ENCODE measurements at regions not wholly inside any gene's neighbourhood (a gene's known extent, or its start where the extent isn't known, plus 50 kb on each side); places are given as distances from the start of the nearest gene placed in this dataset.

- POLR2A ChIA-PET: interaction anchor here (0.6 kb wide), 1 partner anchor 296 kb away, joined by 3 read pairs; no protein-coding TSS in a partner anchor
- no peak for TF ChIP-seq PKNOX1 (IDR thresholded peaks at IDR 0.05)
- TF ChIP-seq FOXK2 (IDR thresholded peaks at IDR 0.05): no peak
- TF ChIP-seq CTBP1 (IDR thresholded peaks at IDR 0.05; ENCODE audit: borderline replicate concordance): no peak
- no peak for TF ChIP-seq TARDBP (IDR thresholded peaks at IDR 0.05)
- TF ChIP-seq L3MBTL2 (conservative IDR thresholded peaks at IDR 0.05): no peak
- TF ChIP-seq BHLHE40 (IDR thresholded peaks at IDR 0.05; ENCODE audit: borderline replicate concordance): no peak
- TF ChIP-seq FOXA1 (IDR thresholded peaks at IDR 0.05): no peak
- TF ChIP-seq HDGF (IDR thresholded peaks at IDR 0.05; ENCODE audit: borderline replicate concordance): no peak
- no peak for TF ChIP-seq LEF1 (IDR thresholded peaks at IDR 0.05; ENCODE audit: borderline replicate concordance)
- no peak for TF ChIP-seq SP1 (IDR thresholded peaks at IDR 0.05)
- no peak for TF ChIP-seq ELF4 (IDR thresholded peaks at IDR 0.05)
- no peak for TF ChIP-seq NFRKB (IDR thresholded peaks at IDR 0.05)
- TF ChIP-seq FOXM1 (IDR thresholded peaks at IDR 0.05; ENCODE audit: borderline replicate concordance): no peak
- TF ChIP-seq ARNT (IDR thresholded peaks at IDR 0.05): no peak
- TF ChIP-seq SUZ12 (IDR thresholded peaks at IDR 0.05): no peak
- TF ChIP-seq ZNF384 (IDR thresholded peaks at IDR 0.05): no peak
- DNase-seq (ENCODE audit: extremely low spot score): no peak
- CTCF ChIA-PET: no interaction called here
These were observed 548.9 kb downstream of the QKI start for GRCh38 chr6:163963205-163964120.

DNA sequence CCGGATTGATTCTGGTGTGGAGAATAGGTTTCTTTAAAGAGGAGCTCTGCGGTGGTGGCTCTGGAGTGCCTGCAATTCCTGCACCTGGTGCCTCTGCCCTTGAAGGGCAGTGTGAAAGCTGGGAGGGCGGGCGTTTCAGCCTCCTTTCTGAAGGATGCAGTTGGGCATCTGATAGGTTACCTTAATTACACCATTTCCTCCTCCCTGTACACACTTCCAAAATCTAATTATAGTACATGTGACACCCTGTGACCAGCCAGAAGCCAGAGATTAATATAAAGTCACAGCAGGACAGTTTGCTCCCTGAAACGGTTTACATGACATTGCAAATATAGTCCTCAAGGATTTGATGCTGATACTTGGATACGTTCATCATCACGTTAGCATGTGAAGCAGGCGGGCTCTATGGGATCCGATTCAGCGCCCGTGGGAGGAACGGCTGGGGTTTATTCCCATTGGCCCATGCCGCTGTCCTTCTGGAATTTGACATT is 548.2 kb downstream of the QKI start:
- CTCF ChIA-PET: no interaction called here
- POLR2A ChIA-PET: interaction anchor here (0.6 kb wide), 1 partner anchor 295 kb away, joined by 3 read pairs; no protein-coding TSS in a partner anchor
- no peak for DNase-seq (ENCODE audit: extremely low spot score)
- TF ChIP-seq HDGF (IDR thresholded peaks at IDR 0.05; ENCODE audit: borderline replicate concordance) (no peak), PKNOX1 (IDR thresholded peaks at IDR 0.05) (peak; percentile 72)

DNA sequence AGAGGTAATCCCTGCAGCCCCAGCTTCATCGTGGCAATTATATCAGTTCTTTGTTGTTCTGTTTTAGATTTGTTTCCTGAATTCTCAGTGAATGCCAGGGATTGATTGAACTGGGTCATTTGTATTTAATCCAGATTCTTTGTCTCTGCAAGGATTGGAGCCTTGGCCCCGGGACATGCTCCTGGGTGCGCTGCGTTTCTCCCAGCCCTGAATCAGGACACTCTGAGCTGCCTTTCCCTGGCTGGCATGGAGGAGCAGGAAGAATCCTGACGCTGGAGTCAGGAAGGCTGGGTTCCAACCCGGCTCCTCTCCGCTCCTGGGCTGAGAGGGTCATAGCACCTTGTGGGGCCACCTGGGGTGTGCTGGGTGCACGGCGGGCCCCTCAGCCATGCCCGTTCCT is 545.6 kb downstream of the QKI start:
- TF ChIP-seq ELF4 (IDR thresholded peaks at IDR 0.05) (no peak), SUZ12 (IDR thresholded peaks at IDR 0.05) (no peak), SP1 (IDR thresholded peaks at IDR 0.05) (no peak), BHLHE40 (IDR thresholded peaks at IDR 0.05; ENCODE audit: borderline replicate concordance) (no peak)
- POLR2A ChIA-PET: no interaction called here
- no peak for DNase-seq (ENCODE audit: extremely low spot score)
- CTCF ChIA-PET: interaction anchor here (0.7 to 2.1 kb wide), 4 partner anchors 146 to 790 kb away, joined by 3 to 10 read pairs (median 4); no protein-coding TSS in a partner anchor

- ChIA-PET CTCF (no interaction called here), POLR2A (no interaction called here)
- TF ChIP-seq SP1 (IDR thresholded peaks at IDR 0.05) (no peak), FOXM1 (IDR thresholded peaks at IDR 0.05; ENCODE audit: borderline replicate concordance) (no peak), CTBP1 (IDR thresholded peaks at IDR 0.05; ENCODE audit: borderline replicate concordance) (no peak), L3MBTL2 (conservative IDR thresholded peaks at IDR 0.05) (no peak), HDGF (IDR thresholded peaks at IDR 0.05; ENCODE audit: borderline replicate concordance) (no peak), FOXK2 (IDR thresholded peaks at IDR 0.05) (no peak), ZNF384 (IDR thresholded peaks at IDR 0.05) (no peak), FOXA1 (IDR thresholded peaks at IDR 0.05) (no peak), TARDBP (IDR thresholded peaks at IDR 0.05) (no peak), ARNT (IDR thresholded peaks at IDR 0.05) (no peak), NFRKB (IDR thresholded peaks at IDR 0.05) (no peak), LEF1 (IDR thresholded peaks at IDR 0.05; ENCODE audit: borderline replicate concordance) (no peak), SUZ12 (IDR thresholded peaks at IDR 0.05) (no peak), ELF4 (IDR thresholded peaks at IDR 0.05) (no peak), BHLHE40 (IDR thresholded peaks at IDR 0.05; ENCODE audit: borderline replicate concordance) (no peak), PKNOX1 (IDR thresholded peaks at IDR 0.05) (no peak)
- no peak for DNase-seq (ENCODE audit: extremely low spot score)
These were observed 544.1 kb downstream of the QKI start for GRCh38 chr6:163958646-163959045.

DNA sequence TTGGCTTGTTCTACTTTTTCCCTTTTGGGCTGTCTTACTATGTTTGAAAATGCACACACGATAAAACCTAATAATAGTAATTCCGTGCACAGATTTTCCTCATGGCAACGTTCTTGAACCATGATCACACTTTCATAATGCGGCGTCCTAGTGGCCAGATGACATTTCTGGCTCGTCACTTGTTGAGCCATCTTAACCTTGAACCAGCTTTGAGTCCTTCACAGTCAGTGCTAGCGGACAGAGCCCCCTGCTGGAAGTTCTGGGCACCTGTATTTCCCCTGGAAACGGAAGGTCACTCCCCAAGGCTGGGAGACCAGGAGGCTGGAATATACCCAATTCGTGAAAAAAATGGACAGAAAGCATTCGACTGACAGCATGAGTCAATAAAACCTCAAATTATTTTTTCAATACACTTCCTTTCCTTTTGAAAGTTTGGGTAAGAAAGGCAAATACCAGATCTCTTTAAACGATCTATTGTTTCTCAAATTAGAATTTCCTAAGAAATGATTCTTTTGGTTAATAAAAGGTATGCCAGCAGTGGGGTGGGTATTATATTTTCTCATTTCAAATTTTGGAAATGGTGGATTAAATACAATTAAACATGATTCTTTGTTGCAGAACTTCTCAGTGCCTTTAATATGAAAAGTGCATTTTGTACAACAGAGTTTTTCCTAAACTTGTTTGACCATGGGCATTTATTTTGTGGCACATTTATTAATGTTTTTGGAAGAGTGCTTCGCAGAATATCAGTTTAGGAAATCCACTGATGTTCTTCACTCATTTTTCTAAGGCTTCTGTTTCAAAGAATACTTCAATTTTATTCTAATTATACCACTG is 542.3 kb downstream of the QKI start:
- DNase-seq (ENCODE audit: extremely low spot score): peak; percentile 88
- TF ChIP-seq BHLHE40 (IDR thresholded peaks at IDR 0.05; ENCODE audit: borderline replicate concordance) (no peak), PKNOX1 (IDR thresholded peaks at IDR 0.05) (0 out of 2 replicates have a peak, but pooled peaks have one; percentile 21), ZNF384 (IDR thresholded peaks at IDR 0.05) (peak; percentile 45; the same call in 1 of the 2 replicates), FOXA1 (IDR thresholded peaks at IDR 0.05) (no peak), FOXK2 (IDR thresholded peaks at IDR 0.05) (no peak), L3MBTL2 (conservative IDR thresholded peaks at IDR 0.05) (no peak), NFRKB (IDR thresholded peaks at IDR 0.05) (no peak), LEF1 (IDR thresholded peaks at IDR 0.05; ENCODE audit: borderline replicate concordance) (no peak)
- POLR2A ChIA-PET: no interaction called here
- CTCF ChIA-PET: interaction anchor here (0.6 to 1.1 kb wide), 5 partner anchors 8 to 13 kb away, joined by 3 to 7 read pairs (median 4); no protein-coding TSS in a partner anchor

Measured in HEK293T (cell line).